ENCODE measurements at regions not wholly inside any gene's neighbourhood (a gene's known extent, or its start where the extent isn't known, plus 50 kb on each side); places are given as distances from the start of the nearest gene placed in this dataset.

DNA sequence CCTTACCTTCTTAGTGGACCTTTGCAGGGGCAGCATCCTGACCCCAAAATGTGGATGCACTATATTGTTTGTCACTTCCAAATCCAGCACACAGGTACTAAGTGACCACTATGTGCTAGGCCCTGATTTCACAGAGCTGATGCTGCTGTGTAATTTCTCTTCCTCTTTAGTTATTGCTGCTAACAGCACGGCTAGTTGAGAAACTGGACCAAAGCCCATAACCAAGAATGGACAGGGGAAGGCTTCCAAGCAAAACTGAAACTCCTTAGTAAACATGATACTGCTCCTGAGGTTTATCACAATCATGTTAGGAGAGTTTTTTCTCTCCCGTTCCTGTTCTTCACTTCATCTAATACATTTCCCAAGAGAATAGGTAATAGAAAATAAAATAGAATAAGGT, 172.9 kb upstream of the TTC29 start:
- WGBS, 2 donors (ENCODE audit: extremely low coverage in 2 of 2, insufficient read length in 2 of 2, insufficient replicate concordance in 1 of 2), result no CpG with 5 or more reads among the region's 2 CpGs
- Histone ChIP-seq H2AFZ (ENCODE audit: low read length) (no peak overlapping the region), H3K4me2 (ENCODE audit: insufficient read depth, low read length, poor library complexity, severe bottlenecking) (no peak overlapping the region), H3K9me3 (replicated peaks in 1 of 2; ENCODE audit: control insufficient read depth in 2 of 2, insufficient read depth in 1 of 2, low read depth in 1 of 2, low read length in 2 of 2) (no peaks in the 10 kb centered on the region), H4K8ac (ENCODE audit: low read depth, low read length) (no peak overlapping the region), H2BK12ac (ENCODE audit: low read length) (no peak overlapping the region), H3K4me1 (ENCODE audit: control insufficient read depth in 2 of 2, insufficient read depth in 1 of 2, low read depth in 1 of 2, low read length in 2 of 2) (no peaks in the 10 kb centered on the region), H2BK120ac (ENCODE audit: low read depth, low read length) (no peak overlapping the region), H3K4ac (ENCODE audit: low read length) (no peak overlapping the region), H3K4me3 (ENCODE audit: low read length in 2 of 2) (no peak overlapping the region), H4K91ac (ENCODE audit: low read depth, low read length, poor library complexity) (no peak overlapping the region), H3K18ac (ENCODE audit: low read length) (no peak overlapping the region), H3K79me1 (ENCODE audit: low read depth, low read length) (no peaks in the 10 kb centered on the region), H3K27ac (replicated peaks; ENCODE audit: low read length) (no peak overlapping the region), H3K27me3 (ENCODE audit: control insufficient read depth in 3 of 3, insufficient read depth in 3 of 3, low read depth in 1 of 3, low read length in 3 of 3) (no peaks in the 10 kb centered on the region), H2BK15ac (ENCODE audit: low read length) (no peak overlapping the region), H3K14ac (ENCODE audit: low read length) (no peak overlapping the region), H3K36me3 (replicated peaks in 1 of 2; ENCODE audit: control insufficient read depth in 2 of 2, insufficient read depth in 2 of 2, low read length in 2 of 2) (no peaks in the 10 kb centered on the region), H2BK5ac (ENCODE audit: low read length) (no peak overlapping the region), H3K23ac (ENCODE audit: low read depth, low read length, poor library complexity) (no peak overlapping the region), H2AK5ac (ENCODE audit: low read depth, low read length) (no peak overlapping the region), H3K9ac (ENCODE audit: low read depth, low read length, poor library complexity) (no peak overlapping the region)
- no peak for DNase-seq (ENCODE audit: low spot score)

DNA sequence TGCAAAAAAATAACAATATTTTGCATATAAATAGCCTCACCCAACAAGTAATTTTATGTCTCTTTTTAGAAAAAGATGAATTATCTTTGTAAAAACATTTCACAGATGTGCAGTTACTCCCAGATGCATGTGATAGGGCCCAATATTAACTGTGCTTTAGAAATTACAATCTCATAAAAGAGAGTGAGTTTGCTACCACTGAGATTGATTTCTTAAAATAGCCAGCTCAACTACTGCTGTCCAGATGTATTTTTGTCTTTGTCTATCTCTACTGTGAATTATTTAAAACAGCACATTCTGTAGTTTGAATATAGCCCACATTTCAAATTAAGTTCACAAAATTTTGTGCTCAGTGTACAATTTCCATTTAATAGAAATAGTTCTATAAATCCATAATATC, 177.0 kb upstream of the TTC29 start:
- DNase-seq (ENCODE audit: low spot score), result no peak
- H3K36me3 ChIP-seq (replicated peaks in 1 of 2; ENCODE audit: control insufficient read depth in 2 of 2, insufficient read depth in 2 of 2, low read length in 2 of 2), result no peaks in the 10 kb centered on the region
- no peak overlapping the region for H2BK5ac ChIP-seq (ENCODE audit: low read length)
- H3K14ac ChIP-seq (ENCODE audit: low read length), result no peak overlapping the region
- no peak overlapping the region for H3K4ac ChIP-seq (ENCODE audit: low read length)
- no peak overlapping the region for H4K8ac ChIP-seq (ENCODE audit: low read depth, low read length)
- H3K23ac ChIP-seq (ENCODE audit: low read depth, low read length, poor library complexity), result no peak overlapping the region
- H3K79me1 ChIP-seq (ENCODE audit: low read depth, low read length), result no peaks in the 10 kb centered on the region
- no peak overlapping the region for H2BK120ac ChIP-seq (ENCODE audit: low read depth, low read length)
- H2BK12ac ChIP-seq (ENCODE audit: low read length), result no peak overlapping the region
- H2AK5ac ChIP-seq (ENCODE audit: low read depth, low read length), result no peak overlapping the region
- no peak overlapping the region for H2AFZ ChIP-seq (ENCODE audit: low read length)
- no peak overlapping the region for H3K4me2 ChIP-seq (ENCODE audit: insufficient read depth, low read length, poor library complexity, severe bottlenecking)
- no peak overlapping the region for H4K91ac ChIP-seq (ENCODE audit: low read depth, low read length, poor library complexity)
- H2BK15ac ChIP-seq (ENCODE audit: low read length), result no peak overlapping the region
- no peak overlapping the region for H3K4me3 ChIP-seq (ENCODE audit: low read length in 2 of 2)
- no peaks in the 10 kb centered on the region for H3K4me1 ChIP-seq (ENCODE audit: control insufficient read depth in 2 of 2, insufficient read depth in 1 of 2, low read depth in 1 of 2, low read length in 2 of 2)
- H3K9me3 ChIP-seq (replicated peaks in 1 of 2; ENCODE audit: control insufficient read depth in 2 of 2, insufficient read depth in 1 of 2, low read depth in 1 of 2, low read length in 2 of 2), result no peaks in the 10 kb centered on the region
- no peak overlapping the region for H3K18ac ChIP-seq (ENCODE audit: low read length)
- no peak overlapping the region for H3K9ac ChIP-seq (ENCODE audit: low read depth, low read length, poor library complexity)
- H3K27ac ChIP-seq (replicated peaks; ENCODE audit: low read length), result no peak overlapping the region
- H3K27me3 ChIP-seq (ENCODE audit: control insufficient read depth in 3 of 3, insufficient read depth in 3 of 3, low read depth in 1 of 3, low read length in 3 of 3), result no peaks in the 10 kb centered on the region

GRCh38 chr4:147123146-147123545, 177.5 kb upstream of the TTC29 start:
- no peaks in the 10 kb centered on the region for H3K79me1 ChIP-seq (ENCODE audit: low read depth, low read length)
- no peak overlapping the region for H3K23ac ChIP-seq (ENCODE audit: low read depth, low read length, poor library complexity)
- no peak overlapping the region for H2BK5ac ChIP-seq (ENCODE audit: low read length)
- no peaks in the 10 kb centered on the region for H3K36me3 ChIP-seq (replicated peaks in 1 of 2; ENCODE audit: control insufficient read depth in 2 of 2, insufficient read depth in 2 of 2, low read length in 2 of 2)
- H3K4me1 ChIP-seq (ENCODE audit: control insufficient read depth in 2 of 2, insufficient read depth in 1 of 2, low read depth in 1 of 2, low read length in 2 of 2), result no peaks in the 10 kb centered on the region
- no peak overlapping the region for H2BK15ac ChIP-seq (ENCODE audit: low read length)
- no peak overlapping the region for H3K27ac ChIP-seq (replicated peaks; ENCODE audit: low read length)
- H2BK120ac ChIP-seq (ENCODE audit: low read depth, low read length), result no peak overlapping the region
- H3K18ac ChIP-seq (ENCODE audit: low read length), result no peak overlapping the region
- no peaks in the 10 kb centered on the region for H3K9me3 ChIP-seq (replicated peaks in 1 of 2; ENCODE audit: control insufficient read depth in 2 of 2, insufficient read depth in 1 of 2, low read depth in 1 of 2, low read length in 2 of 2)
- no peak overlapping the region for H3K14ac ChIP-seq (ENCODE audit: low read length)
- H3K4me3 ChIP-seq (ENCODE audit: low read length in 2 of 2), result no peak overlapping the region
- DNase-seq (ENCODE audit: low spot score), result no peak
- WGBS, 2 donors (ENCODE audit: extremely low coverage in 2 of 2, insufficient read length in 2 of 2, insufficient replicate concordance in 1 of 2), result no CpG with 5 or more reads among the region's 1 CpG
- H2AFZ ChIP-seq (ENCODE audit: low read length), result no peak overlapping the region
- no peak overlapping the region for H3K4me2 ChIP-seq (ENCODE audit: insufficient read depth, low read length, poor library complexity, severe bottlenecking)
- no peaks in the 10 kb centered on the region for H3K27me3 ChIP-seq (ENCODE audit: control insufficient read depth in 3 of 3, insufficient read depth in 3 of 3, low read depth in 1 of 3, low read length in 3 of 3)
- H4K8ac ChIP-seq (ENCODE audit: low read depth, low read length), result no peak overlapping the region
- no peak overlapping the region for H3K9ac ChIP-seq (ENCODE audit: low read depth, low read length, poor library complexity)
- H3K4ac ChIP-seq (ENCODE audit: low read length), result no peak overlapping the region
- no peak overlapping the region for H2AK5ac ChIP-seq (ENCODE audit: low read depth, low read length)
- no peak overlapping the region for H4K91ac ChIP-seq (ENCODE audit: low read depth, low read length, poor library complexity)
- no peak overlapping the region for H2BK12ac ChIP-seq (ENCODE audit: low read length)

GRCh38 chr4:147128787-147129186, 183.1 kb upstream of the TTC29 start:
- Histone ChIP-seq H3K4me2 (ENCODE audit: insufficient read depth, low read length, poor library complexity, severe bottlenecking) (no peak overlapping the region), H3K9me3 (replicated peaks in 1 of 2; ENCODE audit: control insufficient read depth in 2 of 2, insufficient read depth in 1 of 2, low read depth in 1 of 2, low read length in 2 of 2) (no peaks in the 10 kb centered on the region), H2BK12ac (ENCODE audit: low read length) (no peak overlapping the region), H3K4ac (ENCODE audit: low read length) (no peak overlapping the region), H2BK15ac (ENCODE audit: low read length) (no peak overlapping the region), H2BK120ac (ENCODE audit: low read depth, low read length) (no peak overlapping the region), H3K27me3 (ENCODE audit: control insufficient read depth in 3 of 3, insufficient read depth in 3 of 3, low read depth in 1 of 3, low read length in 3 of 3) (no peaks in the 10 kb centered on the region), H3K36me3 (replicated peaks in 1 of 2; ENCODE audit: control insufficient read depth in 2 of 2, insufficient read depth in 2 of 2, low read length in 2 of 2) (no peaks in the 10 kb centered on the region), H4K8ac (ENCODE audit: low read depth, low read length) (no peak overlapping the region), H3K18ac (ENCODE audit: low read length) (no peak overlapping the region), H3K14ac (ENCODE audit: low read length) (no peak overlapping the region), H3K9ac (ENCODE audit: low read depth, low read length, poor library complexity) (no peak overlapping the region), H3K4me3 (ENCODE audit: low read length in 2 of 2) (no peak overlapping the region), H3K79me1 (ENCODE audit: low read depth, low read length) (no peaks in the 10 kb centered on the region), H3K23ac (ENCODE audit: low read depth, low read length, poor library complexity) (no peak overlapping the region), H4K91ac (ENCODE audit: low read depth, low read length, poor library complexity) (no peak overlapping the region), H2BK5ac (ENCODE audit: low read length) (no peak overlapping the region), H3K27ac (replicated peaks; ENCODE audit: low read length) (no peak overlapping the region), H2AK5ac (ENCODE audit: low read depth, low read length) (no peak overlapping the region), H2AFZ (ENCODE audit: low read length) (no peak overlapping the region), H3K4me1 (ENCODE audit: control insufficient read depth in 2 of 2, insufficient read depth in 1 of 2, low read depth in 1 of 2, low read length in 2 of 2) (no peaks in the 10 kb centered on the region)
- WGBS, 2 donors (ENCODE audit: extremely low coverage in 2 of 2, insufficient read length in 2 of 2, insufficient replicate concordance in 1 of 2), result no CpG with 5 or more reads among the region's 1 CpG
- DNase-seq (ENCODE audit: low spot score), result no peak

Data from neuronal stem cell (in vitro differentiated cells).